NCI-H2107 treated with DMSO at 0.1 percent for 48 hours (cell line): ENCODE measurements at regions not wholly inside any gene's neighbourhood (a gene's known extent, or its start where the extent isn't known, plus 50 kb on each side); places are given as distances from the start of the nearest gene placed in this dataset.
"Not testable (repeated sequence)": the region's sequence is repeated elsewhere in the genome, so short reads cannot be mapped to it uniquely, and the experiment has no call there.

Source experiments
- DNase-seq: peaks from one replicate; lab custom pipeline; 2025; ENCODE audit not compliant: unreplicated experiment; lab: John Stamatoyannopoulos, UW

DNA sequence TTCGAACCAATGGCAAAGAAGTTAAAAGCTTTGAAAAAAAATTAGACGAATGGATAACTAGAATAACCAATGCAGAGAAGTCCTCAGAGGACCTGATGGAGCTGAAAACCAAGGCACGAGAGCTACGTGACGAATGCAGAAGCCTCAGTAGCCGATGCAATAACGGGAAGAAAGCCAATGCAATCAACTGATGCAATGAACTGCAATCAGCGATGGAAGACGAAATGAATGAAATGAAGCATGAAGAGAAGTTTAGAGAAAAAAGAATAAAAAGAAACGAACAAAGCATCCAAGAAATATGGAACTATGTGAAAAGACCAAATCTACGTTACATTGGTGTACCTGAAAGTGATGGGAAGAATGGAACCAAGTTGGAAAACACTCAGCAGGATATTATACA lies 52.6 kb upstream of the MRPS30 start:
- not testable (repeated sequence) for DNase-seq

GRCh38 chr5:44747396-44747795 lies 61.4 kb upstream of the MRPS30 start:
- DNase-seq, result no peak

GRCh38 chr5:44740660-44741059 lies 68.1 kb upstream of the MRPS30 start:
- DNase-seq, result no peak

DNA sequence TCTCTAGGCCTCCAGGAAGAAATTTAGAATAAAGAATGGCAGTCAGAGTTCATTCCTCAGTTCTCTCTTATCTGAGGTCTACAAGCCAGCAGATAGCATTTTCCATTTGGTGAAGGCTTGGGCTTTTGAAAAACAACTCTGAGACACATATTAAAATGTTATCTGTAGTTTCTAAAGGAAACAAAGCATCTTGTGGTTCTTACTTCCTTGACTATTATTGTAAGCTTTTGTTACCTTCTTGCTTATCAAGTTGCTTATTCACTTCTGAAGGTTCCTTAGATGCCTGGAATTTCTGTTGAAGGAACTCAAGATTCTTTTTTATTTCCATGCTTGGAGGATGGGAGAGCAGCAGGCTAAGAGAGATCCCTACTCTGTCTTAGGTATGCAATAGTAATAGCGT lies 79.2 kb upstream of the MRPS30 start:
- DNase-seq, result no peak

GRCh38 chr5:44727100-44727499 lies 81.6 kb upstream of the MRPS30 start:
- no peak for DNase-seq

GRCh38 chr5:44719856-44720255 lies 88.9 kb upstream of the MRPS30 start:
- DNase-seq, result no peak

DNA sequence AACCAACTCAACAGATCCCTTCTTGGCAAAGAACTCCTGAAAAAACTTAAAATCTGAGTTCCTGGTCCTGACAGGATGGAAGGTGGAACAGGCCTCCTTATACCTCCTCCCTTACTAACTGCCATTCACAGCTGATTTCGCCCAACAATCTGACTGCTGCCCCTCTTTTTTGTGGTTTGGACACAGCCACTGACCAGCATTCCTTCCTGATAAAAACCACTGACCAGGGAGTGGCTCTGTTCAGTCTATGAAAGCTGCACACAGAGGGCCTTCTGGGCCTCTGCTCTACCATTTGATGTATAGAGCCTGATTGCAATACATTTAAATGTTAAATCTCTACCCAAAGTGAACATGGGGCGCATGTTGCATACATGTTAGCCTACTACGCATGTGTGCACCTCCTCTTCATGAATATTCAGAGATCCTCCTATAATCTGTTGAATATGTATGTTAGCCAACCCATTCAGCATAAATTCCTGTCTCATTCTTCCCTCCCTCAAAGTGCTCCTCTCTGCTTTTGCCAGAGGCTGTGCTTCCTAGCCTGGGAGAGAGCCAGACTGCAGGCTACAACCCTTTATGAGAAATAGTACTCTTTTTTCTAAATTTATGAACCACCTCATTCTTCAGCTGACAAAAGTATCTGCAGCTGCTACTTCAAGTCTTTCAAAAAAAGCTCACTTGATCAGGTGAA lies 93.7 kb upstream of the MRPS30 start:
- no peak for DNase-seq

- no peak for DNase-seq
Measured at GRCh38 chr5:44713446-44713845, 95.3 kb upstream of the MRPS30 start.

DNA sequence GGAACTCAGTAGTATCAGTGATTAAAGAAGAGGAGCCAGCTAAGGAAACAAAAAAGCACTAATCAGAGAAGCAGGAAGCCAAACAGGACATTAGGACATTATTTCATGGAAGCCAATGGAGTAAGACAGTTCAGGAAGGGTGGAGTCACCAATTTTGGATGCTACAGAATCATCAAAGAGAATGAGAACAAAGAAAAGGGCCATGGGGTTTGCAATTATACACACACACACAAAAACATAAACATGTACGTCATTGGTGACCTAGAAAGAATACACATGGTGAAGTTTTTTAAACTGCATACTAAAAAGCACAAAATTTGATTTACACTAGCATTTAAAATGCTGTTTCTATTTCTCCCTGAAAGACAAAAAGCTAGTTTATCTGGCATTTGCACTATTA lies 96.8 kb upstream of the MRPS30 start:
- no peak for DNase-seq

DNA sequence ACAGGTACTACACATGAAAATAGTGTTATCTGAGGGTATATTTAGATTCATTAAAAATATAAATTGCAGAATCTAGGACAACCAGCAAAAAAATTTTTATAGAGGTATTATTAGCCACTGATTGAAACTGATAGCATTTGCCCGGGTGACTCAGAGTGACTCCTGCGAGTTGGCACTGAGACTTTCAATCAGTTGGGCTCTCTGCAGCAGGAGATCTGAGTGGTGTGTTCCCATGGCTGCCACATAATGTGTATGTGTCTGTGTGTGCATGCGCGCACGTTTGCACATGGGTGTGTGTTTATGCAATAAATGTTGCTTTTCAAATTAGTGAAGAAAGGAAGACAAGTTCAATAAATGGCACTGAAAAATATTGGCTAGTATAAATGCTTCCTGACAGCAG lies 100.1 kb upstream of the MRPS30 start:
- DNase-seq, result no peak

- DNase-seq, result no peak
Measured at GRCh38 chr5:44707721-44708120, 101.0 kb upstream of the MRPS30 start.

GRCh38 chr5:44697025-44697424 lies 111.7 kb upstream of the MRPS30 start:
- no peak for DNase-seq

GRCh38 chr5:44695259-44695658 lies 113.5 kb upstream of the MRPS30 start:
- DNase-seq, result no peak

DNA sequence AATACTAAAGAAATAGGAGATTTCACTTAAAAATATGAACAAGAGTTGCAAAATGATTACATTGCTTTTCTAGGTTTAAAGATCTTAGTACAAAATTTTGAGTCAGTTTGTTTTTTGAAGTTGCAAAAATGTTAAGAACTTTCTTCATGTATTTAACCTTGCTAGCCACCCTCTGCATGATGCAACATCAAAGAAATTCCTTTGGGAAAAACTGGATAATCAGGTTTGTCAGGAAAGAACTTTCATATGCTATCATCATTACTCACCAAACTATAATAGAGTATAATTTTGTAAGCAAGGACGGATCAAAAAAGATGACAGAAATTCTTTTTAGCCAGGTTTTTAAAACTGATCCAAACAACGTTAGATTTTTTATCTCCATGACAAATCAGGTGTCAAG lies 116.9 kb upstream of the MRPS30 start:
- no peak for DNase-seq

- DNase-seq, result no peak
Measured at GRCh38 chr5:44681906-44682305, 126.8 kb upstream of the MRPS30 start.

DNA sequence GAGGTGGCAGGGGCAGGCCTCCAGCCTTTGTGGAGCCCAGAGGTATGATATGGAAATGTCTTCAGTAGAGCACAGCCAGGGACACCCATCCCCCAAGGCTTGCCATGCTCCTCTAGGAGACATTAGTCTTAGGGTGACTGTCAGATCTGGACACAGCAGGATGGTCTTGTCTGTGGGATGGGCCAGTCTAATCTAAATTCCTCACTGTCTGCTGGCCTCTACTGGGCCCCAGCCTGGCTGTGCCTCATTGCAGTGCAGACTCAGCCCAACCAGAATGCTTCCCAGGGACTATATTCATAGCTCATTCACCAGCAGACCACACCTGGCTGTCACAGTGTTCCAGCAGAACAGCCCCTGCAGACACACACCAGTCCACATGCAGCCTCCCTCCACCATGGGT lies 129.5 kb upstream of the MRPS30 start:
- no peak for DNase-seq

DNA sequence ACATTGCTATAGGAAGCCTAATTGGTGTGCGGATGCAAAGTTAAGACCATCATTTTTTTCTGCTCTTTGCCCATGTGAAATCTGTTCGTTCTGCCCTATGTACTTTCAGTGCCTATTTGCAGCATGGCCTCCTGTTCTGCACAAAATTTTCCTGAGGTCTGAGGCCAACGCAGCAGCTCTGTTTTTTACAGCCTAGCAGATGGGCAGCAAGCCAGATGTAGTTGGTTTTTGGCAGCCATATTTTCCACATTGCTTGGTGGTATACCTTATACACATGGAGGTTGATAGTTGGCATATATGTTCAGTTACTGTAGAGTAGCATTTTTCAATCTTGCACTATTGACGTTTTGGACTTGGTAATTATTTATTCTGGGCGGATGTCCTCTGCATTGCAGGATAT lies 133.5 kb upstream of the MRPS30 start:
- no peak for DNase-seq

GRCh38 chr5:44674461-44674860 lies 134.3 kb upstream of the MRPS30 start:
- no peak for DNase-seq

- DNase-seq, result not testable (repeated sequence)
Measured at GRCh38 chr5:44668471-44668870, 140.3 kb upstream of the MRPS30 start.

DNA sequence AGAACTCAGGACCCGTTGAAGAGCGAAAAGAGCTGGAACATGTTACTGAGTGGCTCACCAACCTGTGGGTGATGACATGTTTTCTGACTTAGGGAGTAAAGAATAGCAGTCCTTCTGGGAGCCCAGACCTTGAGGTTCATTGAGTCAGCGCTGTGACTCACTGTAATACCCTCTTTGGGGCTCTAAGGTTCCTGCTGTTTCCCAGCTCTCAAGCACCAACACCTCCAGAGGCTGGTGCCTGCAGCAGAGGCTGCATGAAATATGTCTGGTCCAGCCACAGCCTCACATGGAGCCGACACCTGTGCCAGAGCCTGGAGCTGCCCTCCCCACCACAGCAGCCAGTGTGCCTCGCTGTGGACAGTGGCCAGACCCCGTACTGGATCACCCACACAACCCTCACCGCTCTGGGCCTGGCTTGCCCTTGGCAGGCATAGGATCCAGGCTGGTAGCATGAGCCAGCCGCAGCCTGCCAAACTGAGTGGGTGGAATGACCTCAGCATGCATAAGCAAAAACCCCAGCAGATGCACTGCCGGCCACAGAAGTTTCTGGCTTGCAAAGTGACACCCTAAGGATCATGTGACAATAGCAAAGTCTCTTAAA lies 143.5 kb upstream of the MRPS30 start:
- no peak for DNase-seq

- no peak for DNase-seq
Measured at GRCh38 chr5:44664711-44665100, 144.0 kb upstream of the MRPS30 start.

- no peak for DNase-seq
Measured at GRCh38 chr5:44663991-44664710, 144.6 kb upstream of the MRPS30 start.
